Endometrium (tissue), 2 donors: ENCODE measurements at regions not wholly inside any gene's neighbourhood (a gene's known extent, or its start where the extent isn't known, plus 50 kb on each side); places are given as distances from the start of the nearest gene placed in this dataset.

Source experiments
- FAIRE-seq: peaks from 2 replicates; lab custom pipeline; 2012; peaks lifted over from hg19 to GRCh38; lab: Jason Lieb, UNC
- donor health status: control.
- donor health status: control.

DNA sequence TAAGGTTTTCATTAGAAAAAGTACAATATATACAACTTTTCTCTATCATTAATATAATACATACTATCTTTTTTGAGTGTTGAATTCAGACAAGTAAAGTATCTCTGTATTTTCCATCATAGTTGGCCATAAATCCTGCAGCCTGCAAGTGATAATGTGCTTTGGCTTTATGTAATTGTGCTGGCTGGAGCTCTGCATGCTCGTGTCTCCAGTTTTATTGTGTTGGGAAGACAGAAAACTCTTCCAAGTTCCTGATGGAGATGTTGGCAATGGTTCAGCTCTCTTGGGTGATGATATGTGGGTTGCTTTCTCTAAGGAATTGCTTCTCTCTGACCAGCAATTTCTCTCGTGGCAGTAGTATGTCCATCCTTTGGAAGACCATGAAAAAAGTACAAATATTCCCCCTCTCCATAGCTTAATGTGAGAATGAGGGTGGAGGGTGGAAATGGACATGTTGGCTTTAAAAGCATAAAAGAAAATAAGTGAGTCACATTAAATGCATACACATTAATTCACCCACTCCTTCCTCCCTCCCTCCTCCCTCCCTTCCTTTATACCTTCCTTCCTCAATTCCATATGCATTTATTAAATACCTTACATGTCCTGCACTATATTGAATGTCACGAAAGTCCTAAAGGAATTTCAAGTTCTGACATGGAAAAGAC lies 344.2 kb downstream of the MTX2 start:
- no peak for FAIRE-seq

DNA sequence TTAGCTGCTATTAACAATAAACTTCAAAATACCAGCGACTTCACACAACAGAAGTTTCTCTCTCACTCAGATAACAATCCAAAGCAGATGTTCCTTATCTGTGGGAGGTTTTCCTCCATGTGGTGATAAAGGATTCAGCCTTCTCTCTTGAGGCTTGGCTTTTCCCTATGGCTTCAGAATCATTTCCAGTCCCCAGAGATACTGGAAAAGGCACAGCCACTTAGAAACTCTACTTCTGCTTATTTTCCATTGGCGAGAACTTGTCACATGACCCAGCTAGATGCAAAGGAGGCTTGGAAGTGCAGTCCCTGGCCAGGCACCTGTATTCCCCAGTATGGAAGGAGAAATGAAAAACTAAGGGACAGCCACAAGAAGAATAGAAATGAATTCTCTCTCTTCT lies 344.8 kb downstream of the MTX2 start:
- no peak for FAIRE-seq

DNA sequence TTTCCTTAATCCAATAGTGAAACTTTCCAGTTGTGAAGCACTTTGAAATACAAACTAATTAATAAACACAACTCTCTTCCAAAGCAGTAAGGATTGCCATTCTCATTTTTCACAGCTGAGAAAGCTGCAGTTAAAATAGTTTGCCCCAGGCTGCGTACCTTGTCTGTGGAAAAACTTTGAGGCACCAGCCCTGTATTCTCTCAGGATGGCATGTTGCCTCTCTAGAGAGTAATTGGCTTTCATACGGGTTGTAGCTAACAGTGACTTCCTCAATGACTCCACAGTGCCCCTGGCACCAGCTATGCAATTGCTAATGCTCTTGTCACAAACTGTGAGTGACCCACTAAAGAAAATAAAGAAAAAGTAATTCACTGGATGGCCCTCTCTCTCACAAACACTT lies 345.7 kb downstream of the MTX2 start:
- FAIRE-seq, result no peak

DNA sequence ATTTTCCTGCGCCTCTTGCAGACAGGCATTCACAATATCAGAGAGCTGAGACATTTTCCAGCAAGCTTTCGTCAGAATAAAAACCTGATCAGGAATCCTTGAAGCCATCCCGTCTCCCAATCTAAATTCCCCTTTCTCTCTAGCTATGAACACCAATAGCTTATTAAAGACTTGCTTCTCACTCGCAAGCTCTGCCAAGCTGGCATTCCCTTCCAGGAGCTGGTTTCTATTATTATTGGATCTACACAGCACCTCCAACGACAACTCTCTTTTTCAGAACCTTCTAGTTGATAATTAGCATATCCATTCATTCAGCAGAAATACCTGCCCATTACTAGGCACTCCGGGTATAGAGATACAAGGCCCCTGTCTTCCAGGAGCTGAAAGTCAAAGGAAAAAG lies 350.3 kb downstream of the MTX2 start:
- no peak for FAIRE-seq

DNA sequence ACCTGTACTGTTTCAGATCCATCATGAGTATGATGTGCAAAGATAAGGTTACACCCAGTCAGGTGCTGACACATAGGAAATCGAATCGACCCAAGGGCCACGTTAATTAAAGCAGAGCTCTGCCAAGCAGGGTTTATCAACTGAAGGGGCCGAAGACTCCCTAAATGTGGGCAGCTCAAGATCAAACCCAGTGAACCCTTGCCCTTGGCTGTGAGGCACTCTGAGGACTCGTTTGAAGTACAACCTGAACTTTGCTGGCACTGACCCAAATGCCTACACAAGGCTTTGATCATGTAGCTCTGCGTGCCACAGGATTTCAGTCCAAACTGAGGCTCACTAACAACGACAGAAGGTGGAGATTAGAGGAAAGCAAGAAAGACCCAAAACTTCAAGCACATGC lies 352.1 kb downstream of the MTX2 start:
- FAIRE-seq, result no peak

DNA sequence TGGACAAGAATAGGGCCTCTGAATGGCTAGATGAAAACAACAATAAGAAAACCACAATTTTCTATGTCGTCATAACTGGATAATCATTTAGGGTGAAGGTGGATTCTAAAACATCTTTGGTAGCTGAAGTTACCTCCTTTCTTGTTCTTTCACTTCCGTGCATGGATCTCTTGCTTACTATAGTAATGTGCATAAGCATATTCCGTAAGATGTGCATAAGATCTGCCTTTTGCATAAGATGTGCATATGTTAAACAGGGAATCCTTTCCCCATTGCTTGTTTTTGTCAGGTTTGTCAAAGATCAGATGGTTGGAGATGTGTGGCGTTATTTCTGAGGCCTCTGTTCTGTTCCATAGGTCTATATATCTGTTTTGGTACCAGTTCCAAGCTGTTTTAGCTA lies 353.6 kb downstream of the MTX2 start:
- no peak for FAIRE-seq

DNA sequence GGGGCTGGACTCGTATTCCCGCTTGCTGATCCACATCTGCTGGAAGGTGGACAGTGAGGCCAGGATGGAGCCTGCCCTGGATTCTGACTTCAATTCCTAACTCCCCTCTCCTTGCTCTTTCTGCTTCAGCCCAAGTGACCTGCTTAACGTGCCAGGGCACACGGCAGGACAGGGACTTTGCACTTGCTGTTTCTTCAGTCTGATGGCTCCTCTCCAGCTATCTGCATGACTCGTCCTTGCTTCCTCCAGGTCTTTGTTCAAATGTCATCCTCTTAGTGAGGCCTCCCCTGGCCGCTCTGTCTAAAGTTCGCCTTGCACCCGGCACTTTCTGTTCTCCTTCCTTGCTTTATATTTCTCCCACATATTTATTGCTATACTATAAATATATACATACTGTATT lies 357.6 kb downstream of the MTX2 start:
- no peak for FAIRE-seq

DNA sequence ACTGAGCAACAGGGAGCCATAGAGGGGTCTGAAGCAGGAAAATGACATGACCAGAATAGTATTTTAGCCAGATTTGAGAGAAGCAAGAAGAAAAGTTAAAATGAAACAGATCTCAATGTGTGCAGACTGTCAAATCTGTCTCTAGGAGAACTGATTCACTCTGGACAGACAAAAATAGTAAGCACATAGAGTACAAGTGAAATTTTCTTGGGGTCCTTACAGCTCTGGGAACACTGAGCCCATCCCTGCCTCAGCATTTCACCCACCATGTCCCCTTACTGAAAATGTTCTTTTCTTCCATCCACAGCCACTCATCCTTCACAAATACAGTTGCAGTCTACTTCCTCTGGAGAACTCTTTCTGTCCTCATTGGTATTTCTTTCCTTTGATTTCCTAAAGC lies 359.2 kb downstream of the MTX2 start:
- no peak for FAIRE-seq

DNA sequence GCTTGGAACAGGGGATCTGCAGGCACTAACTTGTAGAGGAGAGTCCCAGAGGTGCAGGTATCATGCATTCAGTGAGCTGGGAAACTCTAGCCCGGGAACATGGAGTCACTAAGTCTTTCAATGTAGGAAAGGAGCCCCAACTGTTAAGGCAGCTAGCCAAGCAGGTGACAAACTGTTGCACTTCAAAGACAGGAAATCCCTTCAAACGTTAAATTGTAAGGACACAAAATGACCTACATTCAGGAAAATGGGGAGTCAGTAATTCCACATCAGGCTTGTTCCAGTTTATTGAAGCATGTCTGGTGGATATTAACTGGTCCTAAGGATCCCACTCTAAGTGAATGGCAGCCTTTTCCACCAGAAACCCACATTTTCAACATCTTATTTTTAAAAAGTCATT lies 364.5 kb downstream of the MTX2 start:
- no peak for FAIRE-seq

DNA sequence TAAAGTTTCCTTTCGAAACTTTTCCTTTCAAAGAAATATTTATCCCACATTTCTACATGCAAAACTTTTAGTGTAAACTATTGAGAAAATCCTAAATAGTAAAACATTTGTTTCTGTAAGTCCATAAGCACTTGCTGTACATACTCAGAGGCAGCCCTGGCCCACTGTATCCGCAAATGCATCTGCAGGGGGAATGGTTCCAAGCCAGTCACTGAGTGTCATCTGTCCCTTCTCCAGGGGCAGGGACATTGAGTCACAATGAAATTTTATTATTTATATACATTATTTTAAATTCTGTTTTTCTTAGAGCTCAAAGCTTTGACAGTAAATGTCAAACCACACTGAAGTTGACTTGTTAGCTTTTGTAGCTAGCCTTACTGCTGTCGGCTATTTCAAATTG lies 367.2 kb downstream of the MTX2 start:
- FAIRE-seq, result no peak

DNA sequence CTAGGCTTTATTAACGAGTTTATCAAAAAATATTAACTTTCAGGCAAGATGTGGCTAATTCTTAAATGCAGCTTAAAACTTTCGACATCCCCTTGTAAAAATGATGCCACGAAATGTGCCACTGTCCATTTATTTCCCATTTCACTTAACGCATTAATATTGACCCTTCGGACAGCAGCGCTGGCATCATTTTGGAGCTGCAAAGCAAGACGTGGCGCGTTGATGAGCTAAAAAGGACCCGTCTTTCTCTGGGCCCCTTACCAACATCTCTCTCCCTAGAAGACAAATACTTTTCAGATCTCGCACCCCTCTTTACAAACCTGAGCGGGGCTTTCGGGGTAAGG lies 367.9 kb downstream of the MTX2 start:
- no peak for FAIRE-seq

DNA sequence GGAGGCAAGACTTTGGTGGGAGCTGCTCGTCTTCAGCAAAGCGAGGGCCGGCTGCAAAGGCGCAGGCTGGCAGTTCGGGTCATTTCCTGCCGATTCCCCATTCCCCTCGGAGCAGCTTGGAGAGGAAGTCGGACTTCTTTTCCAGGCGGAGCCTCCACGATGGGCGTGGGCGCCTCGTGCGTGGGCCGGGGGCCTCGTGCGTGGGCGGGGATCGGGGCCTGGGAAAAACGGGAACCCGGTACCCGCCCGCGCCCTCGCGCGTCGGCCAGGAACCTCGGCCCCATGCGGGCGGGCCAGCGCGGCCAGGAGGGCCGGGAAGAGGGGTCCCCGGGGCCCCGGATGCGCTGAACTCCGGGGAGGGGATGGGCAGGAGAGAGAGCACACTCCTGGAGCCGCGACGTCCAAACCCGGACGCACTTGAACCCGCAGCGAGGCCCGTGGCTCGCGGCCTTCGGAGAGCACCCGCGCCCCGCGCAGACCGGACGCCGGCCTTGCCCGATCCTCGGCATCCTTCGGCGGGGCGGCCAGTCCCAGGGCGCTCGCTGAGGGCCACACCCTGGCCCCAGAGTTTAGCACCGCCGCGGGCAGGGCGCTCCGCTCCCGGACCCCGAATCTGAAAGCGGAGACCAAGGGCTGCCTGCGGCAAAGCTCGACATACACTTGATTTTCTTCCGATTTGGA lies 368.4 kb downstream of the MTX2 start:
- FAIRE-seq, result no peak

DNA sequence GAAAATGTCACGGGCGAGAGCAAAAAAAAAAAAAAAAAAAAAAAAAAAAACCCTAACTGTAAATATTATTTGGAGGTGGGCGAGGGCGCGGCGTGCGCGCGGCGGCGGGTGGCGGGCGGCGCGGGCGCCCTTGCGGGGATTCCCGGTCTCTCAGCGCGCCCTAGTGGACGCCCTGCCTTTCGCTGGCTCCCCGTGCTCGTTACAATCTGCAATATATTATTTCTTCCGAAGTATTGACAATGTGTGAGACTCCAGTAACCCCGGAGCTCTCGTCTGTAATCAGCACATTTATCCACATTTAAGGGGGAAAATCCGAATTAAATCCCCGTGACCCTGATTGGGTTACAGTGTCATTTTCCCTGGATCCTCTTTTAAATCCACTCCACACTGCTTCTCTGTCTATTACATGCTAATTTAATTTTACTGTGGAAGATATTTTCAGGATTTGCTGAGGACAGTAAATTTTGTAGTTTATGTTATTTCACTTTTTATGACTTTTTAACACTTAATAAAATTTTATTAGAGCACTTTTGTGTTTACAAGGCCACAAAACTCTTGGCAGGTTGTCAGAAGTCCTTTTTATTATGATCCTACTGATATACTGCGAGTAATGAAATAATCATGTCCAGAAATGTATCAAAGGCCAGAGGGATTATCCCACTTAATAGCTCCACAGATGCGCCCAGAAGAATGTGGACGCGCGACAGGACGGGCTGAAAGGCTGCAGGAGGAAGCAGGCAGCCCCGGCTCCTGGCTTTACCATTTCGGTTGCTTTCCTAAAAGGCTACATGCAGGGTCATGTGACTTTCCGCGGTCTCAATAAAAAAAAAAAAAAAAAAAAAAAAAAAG lies 369.1 kb downstream of the MTX2 start:
- FAIRE-seq, result peak; percentile 97

DNA sequence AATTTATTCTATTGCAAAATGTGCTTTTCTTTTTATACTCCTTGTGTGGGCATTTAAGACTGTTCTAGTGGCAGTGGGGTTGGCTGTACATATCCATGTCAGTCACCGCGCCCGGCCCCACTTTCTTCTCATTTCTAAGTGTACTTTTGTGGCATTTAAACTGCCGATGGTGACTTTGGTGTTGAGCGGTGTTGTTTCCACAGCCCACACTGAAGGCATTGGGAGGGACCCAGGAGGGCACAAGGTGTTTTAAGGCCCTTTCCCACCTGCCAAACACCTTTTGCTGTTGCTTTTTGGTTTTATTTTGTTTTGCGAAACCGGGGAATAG lies 369.7 kb downstream of the MTX2 start:
- FAIRE-seq, result no peak

DNA sequence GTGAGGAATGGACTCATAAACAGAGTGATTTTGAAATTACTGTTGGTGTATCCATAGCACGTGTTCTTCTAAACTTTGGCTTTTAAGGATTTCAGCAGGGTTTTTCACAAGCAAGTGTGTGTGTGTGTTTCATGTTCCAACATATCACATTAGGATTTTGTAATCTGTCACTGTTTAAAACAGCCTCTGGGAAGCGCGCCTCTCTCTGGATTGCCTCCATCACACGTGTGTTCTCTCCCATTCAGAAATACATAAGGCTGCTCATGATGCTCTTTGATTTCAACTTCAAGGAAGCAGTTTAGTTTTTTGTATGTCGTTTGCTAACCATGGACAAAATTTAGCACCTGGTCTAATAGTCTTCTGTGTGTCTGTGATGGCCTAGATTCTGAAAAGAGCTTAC lies 370.4 kb downstream of the MTX2 start:
- no peak for FAIRE-seq

DNA sequence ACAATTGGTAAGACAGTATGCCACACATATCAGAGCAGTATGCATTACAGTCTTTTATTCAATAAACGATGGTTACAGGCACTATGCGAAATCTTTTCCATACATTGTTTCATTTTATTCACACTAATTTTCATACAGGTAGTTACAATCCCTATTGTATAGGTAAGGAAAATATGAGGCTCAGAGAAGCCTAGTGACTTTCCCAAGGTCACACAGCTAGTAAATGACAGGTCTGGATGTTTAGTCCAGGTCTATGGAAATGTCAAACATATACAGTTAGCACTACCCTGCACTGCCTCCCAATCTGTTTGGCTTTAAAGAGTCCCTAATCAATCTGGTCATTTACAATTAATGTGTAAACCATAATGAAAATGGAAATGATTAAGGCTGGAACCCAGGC lies 372.2 kb downstream of the MTX2 start:
- no peak for FAIRE-seq

DNA sequence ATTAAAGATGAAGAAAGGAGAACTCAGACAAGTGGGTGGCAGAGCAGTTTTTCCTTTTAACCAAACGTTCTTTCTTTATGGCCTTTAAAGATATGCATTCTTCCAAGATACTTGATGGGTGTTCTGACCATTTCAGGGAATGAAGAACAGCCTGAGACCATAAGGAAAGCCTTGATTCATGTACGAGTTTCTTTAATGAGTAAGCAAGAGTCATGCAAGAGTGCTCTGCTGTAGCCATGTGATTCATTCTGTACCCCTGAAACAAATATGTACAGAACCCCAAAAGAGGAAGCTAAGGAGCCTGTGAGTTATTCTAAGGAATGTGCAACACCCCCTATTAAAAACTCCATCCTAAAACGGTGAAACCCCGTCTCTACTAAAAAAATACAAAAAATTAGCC lies 372.8 kb downstream of the MTX2 start:
- FAIRE-seq, result no peak

DNA sequence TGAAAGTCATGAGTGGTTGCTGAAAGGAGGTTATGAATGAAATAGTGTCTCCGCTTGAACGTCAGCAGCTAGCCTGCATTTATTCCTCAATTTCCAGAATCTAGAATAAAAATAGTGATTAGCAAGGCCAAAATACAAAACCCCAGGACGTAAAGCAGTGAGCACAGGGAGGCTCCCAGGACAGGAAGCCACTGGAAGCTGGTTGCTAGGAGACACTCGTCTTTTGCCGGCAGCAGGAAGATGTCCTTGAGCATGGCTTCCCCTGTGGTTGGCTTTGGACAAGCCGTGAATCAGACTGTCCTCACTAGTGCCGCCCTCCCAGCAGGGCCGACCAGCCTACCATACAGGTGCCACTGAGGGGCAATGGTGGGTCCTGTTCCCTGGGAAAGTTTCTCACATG lies 374.4 kb downstream of the MTX2 start:
- no peak for FAIRE-seq

DNA sequence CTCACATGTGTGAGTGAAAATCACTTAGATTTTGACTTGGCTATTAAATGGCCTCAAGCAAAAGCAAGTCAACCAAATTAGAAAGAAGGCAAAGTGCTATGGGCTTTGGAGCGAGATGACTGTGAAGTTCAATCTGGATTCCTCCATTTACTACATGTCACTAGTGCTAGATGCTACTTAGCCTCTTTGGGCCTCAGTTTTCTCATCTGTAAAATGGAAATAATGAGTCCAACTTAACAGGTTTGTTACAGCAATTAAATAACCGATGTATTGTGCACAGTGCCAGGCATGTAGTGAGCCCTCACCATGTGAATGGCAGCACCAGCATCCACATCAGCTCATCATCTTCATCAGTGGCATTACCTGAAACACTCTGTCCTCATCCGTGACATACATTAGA lies 376.3 kb downstream of the MTX2 start:
- FAIRE-seq, result no peak

DNA sequence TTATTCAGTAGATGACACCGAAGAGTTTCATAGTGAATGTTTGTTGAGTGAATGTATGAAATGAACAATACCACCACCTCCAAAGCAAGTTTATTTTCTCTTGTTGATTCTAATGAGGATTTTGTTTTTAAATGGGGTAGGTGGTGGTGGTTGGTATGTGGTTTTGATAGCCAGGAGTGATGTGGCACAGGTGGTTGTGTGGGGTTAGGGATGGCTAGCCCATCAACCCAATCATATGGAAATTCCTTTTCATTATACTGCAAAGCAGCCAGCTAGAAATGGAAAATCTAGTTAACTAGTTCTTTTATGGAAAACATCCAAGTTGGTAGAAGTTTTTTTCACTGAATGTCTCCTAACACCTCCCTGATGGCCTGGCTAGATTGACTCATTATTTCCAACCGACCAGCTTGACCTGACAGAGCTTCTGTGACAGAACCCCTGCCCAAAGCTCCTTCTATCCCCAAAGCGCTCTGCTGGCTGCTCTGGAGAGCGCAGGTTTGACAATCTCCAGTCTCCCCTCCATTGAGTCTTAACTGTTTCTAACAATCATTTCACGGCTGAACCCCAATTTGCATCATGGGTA lies 376.9 kb downstream of the MTX2 start:
- FAIRE-seq, result no peak

DNA sequence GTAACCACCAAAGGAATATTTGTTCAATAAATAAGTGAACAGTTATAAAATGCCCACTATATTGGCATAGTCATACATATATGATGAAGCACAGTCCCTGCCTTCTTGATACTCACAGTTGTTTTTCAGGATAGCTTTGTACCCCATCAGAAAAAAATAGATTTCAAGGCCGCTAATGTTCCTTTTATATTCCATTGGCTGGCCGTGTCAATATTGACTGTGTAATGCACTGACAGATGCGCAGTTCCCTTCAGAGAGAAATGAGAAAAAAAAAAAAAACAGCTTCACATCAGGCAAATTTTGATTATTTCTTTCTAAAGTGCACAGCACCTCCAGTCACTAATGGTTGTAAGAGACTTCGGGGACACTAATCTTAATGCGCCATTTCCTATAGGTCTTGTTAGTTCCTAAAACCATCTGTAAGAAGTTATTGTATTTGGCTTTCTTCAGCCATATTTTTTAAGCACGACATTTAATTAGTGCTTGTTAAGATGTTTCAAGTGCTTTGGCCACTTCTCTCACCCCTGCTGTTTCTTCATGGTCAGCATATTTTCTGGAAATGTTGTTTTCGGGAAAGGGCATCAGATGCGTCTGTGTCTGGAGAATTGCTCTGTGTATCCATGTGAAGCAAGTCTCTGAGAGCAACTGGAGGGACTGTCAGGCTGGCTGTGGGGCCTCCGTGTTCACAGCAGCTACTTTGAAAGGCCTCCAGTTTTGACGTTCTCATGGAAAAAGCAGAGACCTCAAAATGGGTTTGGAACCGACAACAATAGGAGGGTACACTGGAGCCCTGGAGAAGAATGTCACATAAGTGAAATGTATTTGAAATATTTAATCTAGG lies 378.3 kb downstream of the MTX2 start:
- FAIRE-seq, result no peak

DNA sequence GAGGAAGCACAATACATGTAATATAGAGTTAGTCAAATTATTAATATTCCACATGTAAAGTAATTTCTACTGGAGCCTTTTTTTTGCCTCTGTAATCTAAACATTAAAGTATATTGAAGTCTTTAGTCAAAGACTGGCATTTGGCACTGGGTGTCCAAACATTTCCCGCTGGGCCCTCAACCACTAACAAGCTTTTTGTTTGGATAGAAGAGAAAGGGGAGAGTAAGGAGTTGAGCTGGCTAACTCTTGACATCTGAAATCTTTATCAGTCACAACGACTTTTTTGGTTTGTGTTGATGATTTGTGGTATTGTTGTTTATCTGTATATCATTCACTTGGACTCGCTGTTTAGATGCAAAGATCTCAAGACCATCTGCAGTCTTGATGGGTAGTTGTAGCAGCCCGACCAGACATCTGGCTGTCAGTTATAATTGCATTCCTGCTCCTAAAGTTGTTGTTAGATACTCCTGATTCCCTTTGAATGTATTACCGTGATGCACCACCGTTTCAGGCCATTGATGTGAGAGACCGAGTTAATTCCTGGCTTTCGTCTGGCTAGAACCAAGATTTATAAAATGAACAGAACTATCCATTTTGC lies 379.6 kb downstream of the MTX2 start:
- no peak for FAIRE-seq
